Trophoblast cell (in vitro differentiated cells and primary cell): ENCODE measurements at regions not wholly inside any gene's neighbourhood (a gene's known extent, or its start where the extent isn't known, plus 50 kb on each side); places are given as distances from the start of the nearest gene placed in this dataset.
"Not testable (repeated sequence)": the region's sequence is repeated elsewhere in the genome, so short reads cannot be mapped to it uniquely, and the experiment has no call there.

Experiments used
- DNase-seq, 2 donors: peaks; one replicate each; pipeline ENCODE4 v3.0.0-alpha.2; 2016
- H2AFZ ChIP-seq: 2 replicates; pipeline ENCODE4 v1.6.1; 2013; ENCODE audit warnings: low read length, moderate library complexity, mild to moderate bottlenecking; ENCODE audit not compliant: insufficient read depth, poor library complexity
- H2AK5ac ChIP-seq: 2 replicates; pipeline ENCODE4 v1.6.1; 2013; ENCODE audit warnings: mild to moderate bottlenecking, low read length
- H2BK120ac ChIP-seq: 2 replicates; pipeline ENCODE4 v1.6.1; 2013; ENCODE audit warnings: low read length, mild to moderate bottlenecking, moderate library complexity; ENCODE audit not compliant: insufficient read depth, poor library complexity
- H2BK12ac ChIP-seq: 2 replicates; pipeline ENCODE4 v1.6.1; 2013; ENCODE audit warnings: mild to moderate bottlenecking, low read length, moderate library complexity
- H2BK5ac ChIP-seq: 2 replicates; pipeline ENCODE4 v1.6.1; 2013; ENCODE audit warnings: low read length, low read depth, moderate library complexity, mild to moderate bottlenecking; ENCODE audit not compliant: poor library complexity
- H3K14ac ChIP-seq: 2 replicates; pipeline ENCODE4 v1.6.1; 2013; ENCODE audit warnings: mild to moderate bottlenecking, low read length
- H3K18ac ChIP-seq: 2 replicates; pipeline ENCODE4 v1.6.1; 2013; ENCODE audit warnings: mild to moderate bottlenecking, low read length
- H3K23ac ChIP-seq: 2 replicates; pipeline ENCODE4 v1.6.1; 2013; ENCODE audit warnings: low read length
- H3K27ac ChIP-seq: 2 replicates; pipeline ENCODE4 v1.5.1; 2013; ENCODE audit warnings: low read depth, mild to moderate bottlenecking, inconsistent platforms, low read length, moderate library complexity
- H3K27me3 ChIP-seq: 2 replicates; pipeline ENCODE4 v1.6.1; 2013; ENCODE audit warnings: inconsistent platforms, mild to moderate bottlenecking, low read length, moderate library complexity; ENCODE audit not compliant: insufficient read depth
- H3K36me3 ChIP-seq, 2 experiments: 1 replicate in 1 of 2; 2 replicates in 1 of 2; pipeline ENCODE4 v1.6.1; 2013; ENCODE audit warnings: low read length in 2 of 2, mild to moderate bottlenecking in 2 of 2, moderate library complexity in 1 of 2; ENCODE audit not compliant: insufficient read depth in 2 of 2, control insufficient read depth in 1 of 2
- H3K4ac ChIP-seq: 2 replicates; pipeline ENCODE4 v1.6.1; 2013; ENCODE audit warnings: low read depth, mild to moderate bottlenecking, low read length, moderate library complexity
- H3K4me1 ChIP-seq, 2 experiments: 1 replicate in 1 of 2; 2 replicates in 1 of 2; pipeline ENCODE4 v1.6.1; 2013; ENCODE audit warnings: low read length in 2 of 2, mild to moderate bottlenecking in 2 of 2, moderate library complexity in 1 of 2; ENCODE audit not compliant: insufficient read depth in 2 of 2, control insufficient read depth in 1 of 2
- H3K4me2 ChIP-seq: 2 replicates; pipeline ENCODE4 v1.6.1; 2013; ENCODE audit warnings: inconsistent platforms, mild to moderate bottlenecking, low read length, moderate library complexity
- H3K4me3 ChIP-seq: 2 replicates; pipeline ENCODE4 v1.5.1; 2013; ENCODE audit warnings: mild to moderate bottlenecking, low read depth, low read length, inconsistent platforms
- H3K79me1 ChIP-seq: one replicate; pipeline ENCODE4 v1.6.1; 2013; ENCODE audit warnings: low read length
- H3K79me2 ChIP-seq: 2 replicates; pipeline ENCODE4 v1.6.1; 2013; ENCODE audit warnings: low read length, mild to moderate bottlenecking; ENCODE audit not compliant: control insufficient read depth, insufficient read depth, poor library complexity
- H3K9ac ChIP-seq: 2 replicates; pipeline ENCODE4 v1.6.1; 2013; ENCODE audit warnings: mild to moderate bottlenecking, low read length
- H3K9me3 ChIP-seq: 2 replicates; pipeline ENCODE4 v1.6.1; 2013; ENCODE audit warnings: low read depth, mild to moderate bottlenecking, control low read depth, inconsistent platforms, low read length; ENCODE audit not compliant: insufficient read depth
- H4K12ac ChIP-seq: 2 replicates; pipeline ENCODE4 v1.6.1; 2013; ENCODE audit warnings: low read depth, mild to moderate bottlenecking, low read length, moderate library complexity
- H4K8ac ChIP-seq: 2 replicates; pipeline ENCODE4 v1.6.1; 2013; ENCODE audit warnings: low read depth, mild to moderate bottlenecking, low read length, moderate library complexity
- H4K91ac ChIP-seq: one replicate; pipeline ENCODE4 v1.6.1; 2013; ENCODE audit warnings: low read depth, mild to moderate bottlenecking, low read length, moderate library complexity
- WGBS: extraction: QIAGEN DNeasy Blood & Tissue Kit; methylation state at CpG from one replicate; pipeline ENCODE4 v1.1.7; 2013; ENCODE audit warnings: missing lambda C conversion rate; ENCODE audit not compliant: insufficient read length, insufficient coverage; ENCODE audit errors: extremely low coverage; 5-methylcytosine and 5-hydroxymethylcytosine counted together

GRCh38 chr13:110973007-110973700, 58.3 kb upstream of the ANKRD10 start:
- Histone ChIP-seq H3K14ac (no peak overlapping the region), H4K91ac (no peak overlapping the region), H2BK5ac (no peak overlapping the region), H3K23ac (no peak overlapping the region), H3K79me2 (no peaks in the 10 kb centered on the region), H3K79me1 (peaks cover 3% of the 10 kb centered on the region), H3K4me1 (no peaks in the 10 kb centered on the region), H3K9me3 (no peaks in the 10 kb centered on the region), H3K9ac (no peak overlapping the region), H2BK120ac (no peak overlapping the region), H3K18ac (no peak overlapping the region), H4K8ac (no peak overlapping the region), H3K4me3 (no peak overlapping the region), H3K4ac (no peak overlapping the region), H3K36me3 (no peaks in the 10 kb centered on the region), H3K4me2 (no peak overlapping the region), H3K27ac (no peak overlapping the region), H2AK5ac (no peak overlapping the region), H2AFZ (no peak overlapping the region), H3K27me3 (no peaks in the 10 kb centered on the region), H2BK12ac (no peak overlapping the region), H4K12ac (no peak overlapping the region)
- no CpG with 5 or more reads among the region's 1 CpG for WGBS
- no peak for DNase-seq

GRCh38 chr13:110971486-110971885, 56.6 kb upstream of the ANKRD10 start:
- H2AK5ac ChIP-seq: no peak overlapping the region
- no peaks in the 10 kb centered on the region for H3K9me3 ChIP-seq
- H2BK5ac ChIP-seq: no peak overlapping the region
- no peak overlapping the region for H3K9ac ChIP-seq
- H3K27ac ChIP-seq: no peak overlapping the region
- no peak overlapping the region for H3K18ac ChIP-seq
- peaks cover 11% of the 10 kb centered on the region for H3K79me1 ChIP-seq
- H3K14ac ChIP-seq: no peak overlapping the region
- no peak overlapping the region for H3K4me3 ChIP-seq
- H3K36me3 ChIP-seq: no peaks in the 10 kb centered on the region
- H2AFZ ChIP-seq: no peak overlapping the region
- no peaks in the 10 kb centered on the region for H3K27me3 ChIP-seq
- no peaks in the 10 kb centered on the region for H3K79me2 ChIP-seq
- no peak overlapping the region for H2BK12ac ChIP-seq
- no peak overlapping the region for H4K12ac ChIP-seq
- no peak overlapping the region for H4K8ac ChIP-seq
- H4K91ac ChIP-seq: no peak overlapping the region
- H3K4me2 ChIP-seq: no peak overlapping the region
- no peak overlapping the region for H3K4ac ChIP-seq
- peak in 1 of 2 donors; percentile 16 for DNase-seq
- H3K4me1 ChIP-seq: peaks cover 3 to 8% of the 10 kb centered on the region in 2 experiments
- H2BK120ac ChIP-seq: no peak overlapping the region
- H3K23ac ChIP-seq: no peak overlapping the region
- WGBS: no CpG with 5 or more reads among the region's 1 CpG

DNA sequence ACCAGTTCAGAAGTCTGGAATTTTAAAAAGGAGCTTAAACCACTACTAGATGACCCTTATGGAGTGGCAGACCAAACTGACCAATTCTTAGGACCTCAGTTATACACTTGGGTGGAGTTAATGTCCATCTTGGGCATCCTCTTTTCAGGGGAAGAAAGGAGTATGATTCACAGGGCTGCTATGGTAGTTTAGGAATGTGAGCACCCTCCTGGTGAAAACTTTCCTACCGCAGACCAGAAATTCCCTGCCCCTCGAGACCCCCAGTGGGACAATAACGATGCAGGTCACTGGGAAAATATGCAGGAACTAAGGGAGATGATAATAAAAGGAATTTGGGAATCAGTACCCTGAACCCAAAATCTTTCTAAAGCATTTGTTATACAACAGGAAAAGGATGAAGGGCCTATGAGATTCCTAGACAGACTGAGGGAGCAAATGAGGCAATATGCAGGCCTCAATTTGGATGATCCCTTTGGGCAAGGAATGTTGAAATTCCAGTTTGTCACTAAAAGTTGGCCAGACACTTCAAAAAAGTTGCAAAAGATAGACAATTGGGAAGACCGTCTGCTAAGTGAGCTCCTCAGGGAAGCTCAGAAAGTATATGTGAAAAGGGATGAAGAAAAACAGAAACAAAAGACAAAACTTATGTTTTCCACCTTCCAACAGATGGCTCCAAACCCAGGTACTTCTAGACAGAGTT, 52.4 kb upstream of the ANKRD10 start:
- H2AK5ac ChIP-seq, H3K79me2 ChIP-seq, H3K14ac ChIP-seq, H3K4me1 ChIP-seq, H2AFZ ChIP-seq, H3K9ac ChIP-seq, H3K23ac ChIP-seq, H4K8ac ChIP-seq, H3K18ac ChIP-seq, H4K12ac ChIP-seq, H3K4ac ChIP-seq, H3K27me3 ChIP-seq, H3K4me3 ChIP-seq, H3K4me2 ChIP-seq, H3K36me3 ChIP-seq: not testable (repeated sequence)
- peak; percentile 78 to 98 for DNase-seq
- Histone ChIP-seq H4K91ac (peak overlapping the region; percentile 90), H2BK120ac (peak overlapping the region; percentile 36), H3K79me1 (peaks cover 13% of the 10 kb centered on the region), H2BK12ac (peak overlapping the region; percentile 95), H2BK5ac (peak overlapping the region; percentile 72), H3K9me3 (peaks cover 10% of the 10 kb centered on the region), H3K27ac (peak overlapping the region; percentile 86)
- WGBS: no CpG with 5 or more reads among the region's 4 CpGs

DNA sequence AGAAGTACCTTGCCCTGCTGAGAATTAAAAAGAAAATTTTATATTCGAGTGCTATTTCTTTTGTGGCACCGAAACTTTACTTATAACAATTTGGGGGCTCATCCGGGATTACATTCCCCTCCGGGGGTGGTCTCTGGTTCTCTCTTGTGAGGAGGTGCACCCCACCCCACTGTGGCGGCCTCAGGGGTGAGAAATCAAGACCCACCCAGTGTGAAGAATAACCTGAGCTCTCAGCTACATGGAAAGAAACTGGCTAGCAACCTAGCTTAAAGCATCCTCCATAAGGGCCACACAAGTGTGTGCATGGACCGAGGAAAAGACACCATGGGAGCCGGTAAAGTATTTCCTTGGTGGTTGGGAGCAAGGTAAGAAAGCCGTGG, 50.9 kb upstream of the ANKRD10 start:
- Histone ChIP-seq H3K23ac (no peak overlapping the region), H3K36me3 (peaks cover 0 to 4% of the 10 kb centered on the region in 2 experiments), H4K8ac (no peak overlapping the region), H2AFZ (no peak overlapping the region), H4K12ac (no peak overlapping the region), H3K4me3 (no peak overlapping the region), H2BK5ac (no peak overlapping the region), H3K9me3 (peaks cover 10% of the 10 kb centered on the region), H2BK12ac (peak overlapping the region; percentile 56), H3K14ac (no peak overlapping the region), H3K4me1 (peaks cover 3 to 8% of the 10 kb centered on the region in 2 experiments), H3K27ac (no peak overlapping the region), H3K79me1 (peaks cover 13% of the 10 kb centered on the region), H3K79me2 (no peaks in the 10 kb centered on the region), H3K27me3 (no peaks in the 10 kb centered on the region), H3K9ac (no peak overlapping the region), H3K4me2 (no peak overlapping the region), H3K18ac (no peak overlapping the region), H2BK120ac (peak overlapping the region; percentile 5), H2AK5ac (no peak overlapping the region), H4K91ac (peak overlapping the region; percentile 50), H3K4ac (no peak overlapping the region)
- DNase-seq: peak in 1 of 2 donors; percentile 21
- no CpG with 5 or more reads among the region's 8 CpGs for WGBS
